ENCODE measurements at regions not wholly inside any gene's neighbourhood (a gene's known extent, or its start where the extent isn't known, plus 50 kb on each side); places are given as distances from the start of the nearest gene placed in this dataset.

- H3K27ac Mint-ChIP-seq = no peak overlapping the region
- Histone ChIP-seq H3K27me3 (ENCODE audit: insufficient read depth, low read length) (no peaks in the 10 kb centered on the region), H3K36me3 (ENCODE audit: insufficient read depth, low read length) (no peaks in the 10 kb centered on the region), H3K9me3 (ENCODE audit: control insufficient read depth in 1 of 2, low read length in 2 of 2) (no peaks in the 10 kb centered on the region), H3K4me1 (ENCODE audit: insufficient read depth, low read length) (no peaks in the 10 kb centered on the region), H3K4me3 (ENCODE audit: low read length in 2 of 2) (no peak overlapping the region), H3K27ac (ENCODE audit: low read depth, low read length) (no peak overlapping the region)
- intact Hi-C loops (cut with micrococcal nuclease) = no loop called here
- no peaks in the 10 kb centered on the region for H3K4me1 Mint-ChIP-seq
- ChIA-PET CTCF (ENCODE audit: partially characterized antibody) (no interaction called here), POLR2A (ENCODE audit: partially characterized antibody) (no interaction called here)
- H3K4me3 Mint-ChIP-seq = no peak overlapping the region
- DNase-seq = no peak
- H3K9me3 Mint-ChIP-seq = peaks cover 0 to 3% (median 0%) of the 10 kb centered on the region in 8 donors
- no peaks in the 10 kb centered on the region for H3K36me3 Mint-ChIP-seq
- H3K27me3 Mint-ChIP-seq = peaks cover 6 to 7% of the 10 kb centered on the region in 2 donors
Measured at GRCh38 chr3:40745381-40746106, 220.8 kb downstream of the ZNF621 start.

DNA sequence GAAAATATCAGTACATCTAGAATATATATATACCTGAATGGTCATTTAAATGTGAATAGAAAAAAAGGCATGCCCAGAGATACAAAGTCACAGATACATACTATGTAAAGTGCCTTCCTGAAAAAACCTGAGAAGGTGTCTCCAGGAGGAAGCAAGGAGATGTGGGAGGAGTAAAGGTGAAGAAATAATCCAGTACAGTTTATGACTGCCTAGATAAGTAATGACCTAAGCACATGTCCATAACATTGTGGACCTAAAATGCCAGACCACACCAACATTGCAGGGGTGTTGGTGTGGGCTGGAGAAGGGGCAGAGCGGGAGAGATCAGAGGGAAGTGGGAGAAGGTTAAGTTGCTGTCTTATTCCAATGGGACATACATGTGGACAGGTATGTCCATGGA, 226.9 kb downstream of the ZNF621 start:
- Mint-ChIP-seq H3K4me3 (no peak overlapping the region), H3K27ac (no peak overlapping the region)
- CTCF ChIA-PET (ENCODE audit: partially characterized antibody) = no interaction called here

GRCh38 chr3:40752492-40752891, 227.7 kb downstream of the ZNF621 start:
- H3K36me3 ChIP-seq (ENCODE audit: insufficient read depth, low read length) = no peaks in the 10 kb centered on the region
- intact Hi-C loops (cut with micrococcal nuclease) = no loop called here
- H3K27me3 ChIP-seq (ENCODE audit: insufficient read depth, low read length) = no peaks in the 10 kb centered on the region
- H3K4me1 ChIP-seq (ENCODE audit: insufficient read depth, low read length) = no peaks in the 10 kb centered on the region
- no peak overlapping the region for H3K27ac ChIP-seq (ENCODE audit: low read depth, low read length)
- Mint-ChIP-seq H3K27me3 (peaks cover 6 to 8% of the 10 kb centered on the region in 2 donors), H3K9me3 (no peaks in the 10 kb centered on the region), H3K36me3 (no peaks in the 10 kb centered on the region), H3K4me3 (no peak overlapping the region), H3K4me1 (no peaks in the 10 kb centered on the region), H3K27ac (no peak overlapping the region)
- no peak for DNase-seq
- H3K9me3 ChIP-seq (ENCODE audit: control insufficient read depth in 1 of 2, low read length in 2 of 2) = no peaks in the 10 kb centered on the region
- ChIA-PET CTCF (ENCODE audit: partially characterized antibody) (no interaction called here), POLR2A (ENCODE audit: partially characterized antibody) (interaction anchor here (0.6 kb wide), 1 partner anchor 50 kb away, joined by 3 read pairs; no protein-coding TSS in a partner anchor)
- no peak overlapping the region for H3K4me3 ChIP-seq (ENCODE audit: low read length in 2 of 2)

More for the DNA sequence above, 226.9 kb downstream of the ZNF621 start:
- no peaks in the 10 kb centered on the region for H3K4me1 ChIP-seq (ENCODE audit: insufficient read depth, low read length)
- no peaks in the 10 kb centered on the region for H3K9me3 ChIP-seq (ENCODE audit: control insufficient read depth in 1 of 2, low read length in 2 of 2)
- Mint-ChIP-seq H3K36me3 (no peaks in the 10 kb centered on the region), H3K27me3 (peaks cover 4 to 7% of the 10 kb centered on the region in 2 donors), H3K4me1 (no peaks in the 10 kb centered on the region), H3K9me3 (peaks cover 0 to 3% (median 0%) of the 10 kb centered on the region in 8 donors)
- H3K27ac ChIP-seq (ENCODE audit: low read depth, low read length) = no peak overlapping the region
- DNase-seq = no peak
- H3K36me3 ChIP-seq (ENCODE audit: insufficient read depth, low read length) = no peaks in the 10 kb centered on the region
- no peaks in the 10 kb centered on the region for H3K27me3 ChIP-seq (ENCODE audit: insufficient read depth, low read length)
- POLR2A ChIA-PET (ENCODE audit: partially characterized antibody) = no interaction called here
- no peak overlapping the region for H3K4me3 ChIP-seq (ENCODE audit: low read length in 2 of 2)
- intact Hi-C loops (cut with micrococcal nuclease) = no loop called here

DNA sequence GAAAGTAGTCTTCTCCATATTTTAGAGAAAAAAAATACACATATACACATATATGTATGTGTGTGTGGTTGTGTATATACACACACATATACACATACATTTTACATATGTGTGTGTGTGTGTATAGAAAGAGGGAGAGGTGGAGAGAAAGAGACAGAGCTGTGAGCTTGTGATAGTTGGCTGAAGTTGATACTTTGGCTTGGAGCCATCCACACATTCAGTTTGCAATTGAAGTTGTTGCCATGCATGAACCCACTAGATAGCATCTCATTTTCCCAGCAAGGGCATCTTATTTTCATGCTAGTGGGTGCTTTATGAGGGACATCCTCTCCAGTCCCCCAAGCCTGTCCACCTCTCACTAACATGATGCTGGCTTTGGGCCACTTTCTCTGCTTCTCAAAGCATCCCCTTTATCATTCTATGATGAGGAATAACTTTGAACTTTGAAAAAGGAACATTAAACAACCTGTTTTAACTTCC, 228.6 kb downstream of the ZNF621 start:
- no peaks in the 10 kb centered on the region for H3K27me3 ChIP-seq (ENCODE audit: insufficient read depth, low read length)
- H3K4me1 ChIP-seq (ENCODE audit: insufficient read depth, low read length) = no peaks in the 10 kb centered on the region
- Mint-ChIP-seq H3K4me1 (no peaks in the 10 kb centered on the region), H3K36me3 (no peaks in the 10 kb centered on the region), H3K27ac (no peak overlapping the region), H3K4me3 (no peak overlapping the region), H3K27me3 (peaks cover 8% of the 10 kb centered on the region in 2 donors), H3K9me3 (no peaks in the 10 kb centered on the region)
- CTCF ChIA-PET (ENCODE audit: partially characterized antibody) = no interaction called here
- POLR2A ChIA-PET (ENCODE audit: partially characterized antibody) = no interaction called here
- intact Hi-C loops (cut with micrococcal nuclease) = no loop called here
- H3K27ac ChIP-seq (ENCODE audit: low read depth, low read length) = no peak overlapping the region
- no peaks in the 10 kb centered on the region for H3K9me3 ChIP-seq (ENCODE audit: control insufficient read depth in 1 of 2, low read length in 2 of 2)
- DNase-seq = no peak
- H3K36me3 ChIP-seq (ENCODE audit: insufficient read depth, low read length) = no peaks in the 10 kb centered on the region
- no peak overlapping the region for H3K4me3 ChIP-seq (ENCODE audit: low read length in 2 of 2)

DNA sequence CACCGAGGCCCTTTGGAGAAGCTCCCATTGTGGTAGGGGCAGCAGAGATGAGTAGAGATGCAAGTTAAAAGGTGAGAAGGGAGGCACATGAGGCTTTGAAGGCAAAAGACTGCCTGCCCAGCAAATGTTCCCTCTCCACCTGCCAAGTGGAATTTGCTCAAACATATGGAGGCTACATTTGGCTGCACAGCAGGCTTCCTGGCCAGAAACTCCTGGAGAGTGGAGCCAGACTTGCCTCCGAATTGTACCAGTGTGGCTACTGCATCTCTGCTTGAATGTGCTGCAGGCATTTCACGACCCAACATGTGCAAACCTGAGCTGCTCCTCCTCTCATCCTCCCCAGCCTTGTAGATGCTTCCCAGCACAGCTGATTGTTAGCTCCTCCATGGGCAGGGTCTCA, 229.2 kb downstream of the ZNF621 start:
- DNase-seq = no peak
- no peak overlapping the region for H3K4me3 Mint-ChIP-seq
- POLR2A ChIA-PET (ENCODE audit: partially characterized antibody) = no interaction called here

DNA sequence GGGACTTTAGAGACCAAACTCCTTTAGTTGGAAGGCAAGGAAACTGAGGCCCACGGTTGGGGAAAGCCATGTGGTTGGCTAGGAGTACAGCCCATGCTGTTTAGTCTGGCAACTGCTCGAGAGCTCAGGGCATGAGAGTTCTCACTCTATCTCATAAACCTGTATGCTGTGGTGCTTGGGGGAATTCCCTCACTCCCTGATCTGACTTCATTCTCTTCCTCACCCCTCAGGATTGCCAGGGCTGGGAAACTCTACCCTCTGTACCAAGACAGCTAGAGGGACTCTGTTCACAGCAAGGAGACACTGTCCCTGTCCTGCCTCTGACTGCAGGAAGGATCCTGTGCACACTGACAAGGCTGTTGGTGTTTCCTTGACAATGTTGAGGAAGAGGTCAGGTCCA, 230.2 kb downstream of the ZNF621 start:
- Histone ChIP-seq H3K27me3 (ENCODE audit: insufficient read depth, low read length) (no peaks in the 10 kb centered on the region), H3K27ac (ENCODE audit: low read depth, low read length) (no peak overlapping the region), H3K36me3 (ENCODE audit: insufficient read depth, low read length) (no peaks in the 10 kb centered on the region), H3K4me3 (ENCODE audit: low read length in 2 of 2) (no peak overlapping the region), H3K9me3 (ENCODE audit: control insufficient read depth in 1 of 2, low read length in 2 of 2) (no peaks in the 10 kb centered on the region), H3K4me1 (ENCODE audit: insufficient read depth, low read length) (no peaks in the 10 kb centered on the region)
- intact Hi-C loops (cut with micrococcal nuclease) = no loop called here
- H3K27me3 Mint-ChIP-seq = peaks cover 8% of the 10 kb centered on the region in 2 donors
- CTCF ChIA-PET (ENCODE audit: partially characterized antibody) = no interaction called here
- no peak overlapping the region for H3K27ac Mint-ChIP-seq
- no peaks in the 10 kb centered on the region for H3K36me3 Mint-ChIP-seq
- no peaks in the 10 kb centered on the region for H3K4me1 Mint-ChIP-seq
- no peak for DNase-seq
- POLR2A ChIA-PET (ENCODE audit: partially characterized antibody) = no interaction called here
- H3K4me3 Mint-ChIP-seq = no peak overlapping the region
- H3K9me3 Mint-ChIP-seq = peaks cover 0 to 1% (median 0%) of the 10 kb centered on the region in 8 donors

More for the DNA sequence above, 229.2 kb downstream of the ZNF621 start:
- CTCF ChIA-PET (ENCODE audit: partially characterized antibody) = no interaction called here
- no peak overlapping the region for H3K4me3 ChIP-seq (ENCODE audit: low read length in 2 of 2)
- no peak overlapping the region for H3K27ac ChIP-seq (ENCODE audit: low read depth, low read length)
- H3K36me3 Mint-ChIP-seq = no peaks in the 10 kb centered on the region
- peaks cover 8% of the 10 kb centered on the region in 2 donors for H3K27me3 Mint-ChIP-seq
- no peaks in the 10 kb centered on the region for H3K4me1 ChIP-seq (ENCODE audit: insufficient read depth, low read length)
- H3K27ac Mint-ChIP-seq = no peak overlapping the region
- no peaks in the 10 kb centered on the region for H3K27me3 ChIP-seq (ENCODE audit: insufficient read depth, low read length)
- no peaks in the 10 kb centered on the region for H3K9me3 ChIP-seq (ENCODE audit: control insufficient read depth in 1 of 2, low read length in 2 of 2)
- H3K4me1 Mint-ChIP-seq = no peaks in the 10 kb centered on the region
- H3K36me3 ChIP-seq (ENCODE audit: insufficient read depth, low read length) = no peaks in the 10 kb centered on the region
- no peaks in the 10 kb centered on the region for H3K9me3 Mint-ChIP-seq
- intact Hi-C loops (cut with micrococcal nuclease) = no loop called here

GRCh38 chr3:40756500-40756899, 231.7 kb downstream of the ZNF621 start:
- peaks cover 0 to 4% (median 0%) of the 10 kb centered on the region in 8 donors for H3K9me3 Mint-ChIP-seq

More at GRCh38 chr3:40756500-40756899, 231.7 kb downstream of the ZNF621 start:
- Histone ChIP-seq H3K4me3 (ENCODE audit: low read length in 2 of 2) (no peak overlapping the region), H3K27ac (ENCODE audit: low read depth, low read length) (no peak overlapping the region), H3K9me3 (ENCODE audit: control insufficient read depth in 1 of 2, low read length in 2 of 2) (no peaks in the 10 kb centered on the region), H3K27me3 (ENCODE audit: insufficient read depth, low read length) (no peaks in the 10 kb centered on the region), H3K4me1 (ENCODE audit: insufficient read depth, low read length) (no peaks in the 10 kb centered on the region), H3K36me3 (ENCODE audit: insufficient read depth, low read length) (no peaks in the 10 kb centered on the region)
- Mint-ChIP-seq H3K4me1 (no peaks in the 10 kb centered on the region), H3K27me3 (peaks cover 7 to 8% of the 10 kb centered on the region in 2 donors), H3K36me3 (no peaks in the 10 kb centered on the region), H3K4me3 (no peak overlapping the region), H3K27ac (no peak overlapping the region)
- no peak for DNase-seq
- CTCF ChIA-PET (ENCODE audit: partially characterized antibody) = no interaction called here
- intact Hi-C loops (cut with micrococcal nuclease) = no loop called here
- POLR2A ChIA-PET (ENCODE audit: partially characterized antibody) = no interaction called here
